HFFc6 (cell line): ENCODE measurements at regions not wholly inside any gene's neighbourhood (a gene's known extent, or its start where the extent isn't known, plus 50 kb on each side); places are given as distances from the start of the nearest gene placed in this dataset.

ENCODE experiments used
- DNase-seq: peaks from one replicate; pipeline ENCODE4 v3.0.0-alpha.2; 2018
- H3K27ac Mint-ChIP-seq: 2 replicates; pipeline ENCODE4 v1.8.0; 2020; ENCODE audit warnings: mild to moderate bottlenecking, mixed read lengths
- H3K27me3 Mint-ChIP-seq: 2 replicates; pipeline ENCODE4 v1.8.0; 2021; ENCODE audit warnings: mild to moderate bottlenecking, moderate library complexity, mixed read lengths; ENCODE audit not compliant: insufficient read depth
- H3K36me3 Mint-ChIP-seq: 2 replicates; pipeline ENCODE4 v1.8.0; 2021; ENCODE audit warnings: low read depth, mixed read lengths
- H3K4me1 Mint-ChIP-seq: 2 replicates; pipeline ENCODE4 v1.8.0; 2020; ENCODE audit warnings: low read depth, mixed read lengths
- H3K4me3 Mint-ChIP-seq: 2 replicates; pipeline ENCODE4 v1.8.0; 2020; ENCODE audit warnings: mild to moderate bottlenecking, moderate library complexity, mixed read lengths
- H3K9me3 Mint-ChIP-seq: 2 replicates; pipeline ENCODE4 v1.8.0; 2020; ENCODE audit warnings: mild to moderate bottlenecking, mixed read lengths
- CTCF ChIP-seq: fragments of 200-600 bp; sonication (generic); IDR thresholded peaks from 2 replicates; pipeline ENCODE4 v1.5.0; 2021; ENCODE audit warnings: antibody characterized with exemption, mild to moderate bottlenecking

- peaks cover 44% of the 10 kb centered on the region for H3K9me3 Mint-ChIP-seq
- TF ChIP-seq CTCF, result no peak
- no peak overlapping the region for H3K27ac Mint-ChIP-seq
Measured at GRCh38 chr4:23602720-23603119, 287.1 kb downstream of the PPARGC1A start.

GRCh38 chr4:23594125-23594524 lies 295.7 kb downstream of the PPARGC1A start:
- no peak for TF ChIP-seq CTCF
- H3K9me3 Mint-ChIP-seq, result peaks cover 42% of the 10 kb centered on the region
- no peaks in the 10 kb centered on the region for H3K4me1 Mint-ChIP-seq
- no peaks in the 10 kb centered on the region; the same call in 1 of the 2 replicates for H3K27me3 Mint-ChIP-seq
- DNase-seq, result no peak
- H3K4me3 Mint-ChIP-seq, result no peak overlapping the region
- H3K27ac Mint-ChIP-seq, result no peak overlapping the region
- no peaks in the 10 kb centered on the region for H3K36me3 Mint-ChIP-seq

More at GRCh38 chr4:23602720-23603119, 287.1 kb downstream of the PPARGC1A start:
- H3K4me3 Mint-ChIP-seq, result no peak overlapping the region
- no peaks in the 10 kb centered on the region for H3K4me1 Mint-ChIP-seq
- H3K27me3 Mint-ChIP-seq, result no peaks in the 10 kb centered on the region
- DNase-seq, result no peak
- H3K36me3 Mint-ChIP-seq, result no peaks in the 10 kb centered on the region

GRCh38 chr4:23590431-23590830 lies 299.4 kb downstream of the PPARGC1A start:
- no peak overlapping the region for H3K4me3 Mint-ChIP-seq
- H3K27ac Mint-ChIP-seq, result no peak overlapping the region
- no peak for DNase-seq
- TF ChIP-seq CTCF, result no peak
- H3K36me3 Mint-ChIP-seq, result no peaks in the 10 kb centered on the region
- H3K27me3 Mint-ChIP-seq, result no peaks in the 10 kb centered on the region; the same call in 1 of the 2 replicates
- no peaks in the 10 kb centered on the region for H3K4me1 Mint-ChIP-seq
- peaks cover 55% of the 10 kb centered on the region for H3K9me3 Mint-ChIP-seq

- Mint-ChIP-seq H3K27ac (no peak overlapping the region), H3K4me1 (no peaks in the 10 kb centered on the region), H3K4me3 (no peak overlapping the region), H3K9me3 (peaks cover 49% of the 10 kb centered on the region), H3K27me3 (no peaks in the 10 kb centered on the region), H3K36me3 (no peaks in the 10 kb centered on the region)
- no peak for TF ChIP-seq CTCF
- no peak for DNase-seq
Measured at GRCh38 chr4:23584024-23584423, 305.8 kb downstream of the PPARGC1A start.

- Mint-ChIP-seq H3K36me3 (no peaks in the 10 kb centered on the region), H3K27me3 (no peaks in the 10 kb centered on the region)
Measured at GRCh38 chr4:23582671-23583070, 307.2 kb downstream of the PPARGC1A start.

More at GRCh38 chr4:23582671-23583070, 307.2 kb downstream of the PPARGC1A start:
- no peak overlapping the region for H3K4me3 Mint-ChIP-seq
- no peak for DNase-seq
- TF ChIP-seq CTCF, result no peak
- H3K4me1 Mint-ChIP-seq, result no peaks in the 10 kb centered on the region
- no peak overlapping the region for H3K27ac Mint-ChIP-seq
- H3K9me3 Mint-ChIP-seq, result peaks cover 63% of the 10 kb centered on the region
